Glutamatergic neuron (in vitro differentiated cells): ENCODE measurements at regions not wholly inside any gene's neighbourhood (a gene's known extent, or its start where the extent isn't known, plus 50 kb on each side); places are given as distances from the start of the nearest gene placed in this dataset.
"Not testable (repeated sequence)": the region's sequence is repeated elsewhere in the genome, so short reads cannot be mapped to it uniquely, and the experiment has no call there.

ENCODE experiments used
- DNase-seq: peaks from one replicate; pipeline ENCODE4 v3.0.0; 2022
- H3K27ac Mint-ChIP-seq: one replicate; pipeline ENCODE4 v1.8.0; 2020; ENCODE audit warnings: mild to moderate bottlenecking, mixed read lengths, inconsistent platforms; ENCODE audit not compliant: unreplicated experiment
- H3K27me3 Mint-ChIP-seq: one replicate; pipeline ENCODE4 v1.8.0; 2020; ENCODE audit warnings: mild to moderate bottlenecking, moderate library complexity, mixed read lengths, inconsistent platforms; ENCODE audit not compliant: unreplicated experiment
- H3K36me3 Mint-ChIP-seq: one replicate; pipeline ENCODE4 v1.8.0; 2020; ENCODE audit warnings: mild to moderate bottlenecking, mixed read lengths, inconsistent platforms; ENCODE audit not compliant: unreplicated experiment
- H3K4me1 Mint-ChIP-seq: one replicate; pipeline ENCODE4 v1.8.0; 2020; ENCODE audit warnings: mild to moderate bottlenecking, low read depth, mixed read lengths, inconsistent platforms; ENCODE audit not compliant: unreplicated experiment
- H3K4me3 Mint-ChIP-seq: one replicate; pipeline ENCODE4 v1.8.0; 2020; ENCODE audit warnings: mild to moderate bottlenecking, mixed read lengths, inconsistent platforms; ENCODE audit not compliant: unreplicated experiment
- H3K9me3 Mint-ChIP-seq: one replicate; pipeline ENCODE4 v1.8.0; 2020; ENCODE audit warnings: mild to moderate bottlenecking, moderate library complexity, mixed read lengths, inconsistent platforms; ENCODE audit not compliant: unreplicated experiment

GRCh38 chr14:19511055-19511454 is 76.9 kb upstream of the POTEG start:
- not testable (repeated sequence) for H3K36me3 Mint-ChIP-seq, DNase-seq, H3K27me3 Mint-ChIP-seq, H3K4me3 Mint-ChIP-seq, H3K9me3 Mint-ChIP-seq, H3K27ac Mint-ChIP-seq, H3K4me1 Mint-ChIP-seq

GRCh38 chr14:19489475-19489874 is 55.3 kb upstream of the POTEG start:
- not testable (repeated sequence) for H3K27me3 Mint-ChIP-seq, H3K27ac Mint-ChIP-seq, H3K36me3 Mint-ChIP-seq, DNase-seq, H3K9me3 Mint-ChIP-seq, H3K4me3 Mint-ChIP-seq, H3K4me1 Mint-ChIP-seq

GRCh38 chr14:19488457-19488856 is 54.3 kb upstream of the POTEG start:
- not testable (repeated sequence) for H3K4me1 Mint-ChIP-seq, H3K36me3 Mint-ChIP-seq, H3K27ac Mint-ChIP-seq, H3K9me3 Mint-ChIP-seq, H3K27me3 Mint-ChIP-seq, H3K4me3 Mint-ChIP-seq
- peak; percentile 7 for DNase-seq

GRCh38 chr14:19487690-19488089 is 53.5 kb upstream of the POTEG start:
- not testable (repeated sequence) for H3K27me3 Mint-ChIP-seq, H3K27ac Mint-ChIP-seq, H3K9me3 Mint-ChIP-seq, H3K36me3 Mint-ChIP-seq, DNase-seq, H3K4me3 Mint-ChIP-seq, H3K4me1 Mint-ChIP-seq

GRCh38 chr14:19487265-19487664 is 53.1 kb upstream of the POTEG start:
- H3K4me3 Mint-ChIP-seq, H3K27ac Mint-ChIP-seq, H3K9me3 Mint-ChIP-seq, H3K36me3 Mint-ChIP-seq, H3K4me1 Mint-ChIP-seq, DNase-seq, H3K27me3 Mint-ChIP-seq: not testable (repeated sequence)

GRCh38 chr14:19485346-19485745 is 51.2 kb upstream of the POTEG start:
- H3K9me3 Mint-ChIP-seq, H3K36me3 Mint-ChIP-seq, DNase-seq, H3K27ac Mint-ChIP-seq, H3K4me1 Mint-ChIP-seq, H3K4me3 Mint-ChIP-seq, H3K27me3 Mint-ChIP-seq: not testable (repeated sequence)
